GM03348 (cell line): ENCODE measurements at regions not wholly inside any gene's neighbourhood (a gene's known extent, or its start where the extent isn't known, plus 50 kb on each side); places are given as distances from the start of the nearest gene placed in this dataset.
A peak's percentile ranks its signal among the peaks of the same experiment; 100 is the strongest.

Source experiments
- DNase-seq: peaks from one replicate; pipeline ENCODE4 v3.0.0; 2012; ENCODE audit warnings: low spot score

DNA sequence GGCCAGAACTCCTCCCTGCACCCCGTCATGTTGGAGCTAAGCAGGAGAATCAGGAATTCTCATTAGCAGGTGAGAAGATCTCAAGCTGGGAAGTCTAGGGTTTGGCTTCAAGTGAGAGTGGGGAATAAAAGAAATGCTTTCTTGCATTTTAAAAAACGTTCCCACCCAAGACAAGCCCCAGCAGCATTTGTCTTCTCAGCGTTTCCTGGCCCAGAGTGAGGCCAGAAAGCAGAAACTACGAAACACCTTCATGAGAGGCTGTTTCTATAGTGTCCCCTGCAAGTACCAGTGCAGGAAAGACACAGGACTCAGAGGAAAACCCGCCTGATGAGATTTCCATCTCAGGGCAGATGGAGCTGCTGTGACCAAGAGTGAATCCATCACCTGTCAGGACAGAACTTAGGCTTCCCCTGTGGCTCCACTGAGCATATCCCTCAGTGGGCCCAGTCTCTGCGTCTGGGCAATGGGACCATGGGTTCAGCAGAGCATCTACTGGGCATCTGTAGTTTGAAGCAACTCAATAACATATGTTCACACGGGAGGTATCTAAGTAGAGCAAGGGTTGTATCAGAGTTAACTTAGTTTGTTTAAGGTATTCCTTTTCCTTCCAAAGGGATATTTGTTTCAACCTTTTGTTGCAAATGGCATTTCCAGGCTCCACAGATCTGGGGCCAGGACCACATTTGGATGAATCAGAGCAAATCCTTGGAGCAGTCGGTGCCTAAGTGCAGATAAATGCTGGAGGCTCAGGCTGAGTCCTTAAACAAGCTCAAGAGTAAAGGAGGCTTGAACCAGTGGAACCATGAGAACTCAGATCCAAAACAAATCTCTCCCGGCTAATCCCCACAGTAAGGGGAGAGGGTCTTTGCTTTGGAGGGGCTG is 548.3 kb downstream of the MIAT start:
- DNase-seq, result no peak

DNA sequence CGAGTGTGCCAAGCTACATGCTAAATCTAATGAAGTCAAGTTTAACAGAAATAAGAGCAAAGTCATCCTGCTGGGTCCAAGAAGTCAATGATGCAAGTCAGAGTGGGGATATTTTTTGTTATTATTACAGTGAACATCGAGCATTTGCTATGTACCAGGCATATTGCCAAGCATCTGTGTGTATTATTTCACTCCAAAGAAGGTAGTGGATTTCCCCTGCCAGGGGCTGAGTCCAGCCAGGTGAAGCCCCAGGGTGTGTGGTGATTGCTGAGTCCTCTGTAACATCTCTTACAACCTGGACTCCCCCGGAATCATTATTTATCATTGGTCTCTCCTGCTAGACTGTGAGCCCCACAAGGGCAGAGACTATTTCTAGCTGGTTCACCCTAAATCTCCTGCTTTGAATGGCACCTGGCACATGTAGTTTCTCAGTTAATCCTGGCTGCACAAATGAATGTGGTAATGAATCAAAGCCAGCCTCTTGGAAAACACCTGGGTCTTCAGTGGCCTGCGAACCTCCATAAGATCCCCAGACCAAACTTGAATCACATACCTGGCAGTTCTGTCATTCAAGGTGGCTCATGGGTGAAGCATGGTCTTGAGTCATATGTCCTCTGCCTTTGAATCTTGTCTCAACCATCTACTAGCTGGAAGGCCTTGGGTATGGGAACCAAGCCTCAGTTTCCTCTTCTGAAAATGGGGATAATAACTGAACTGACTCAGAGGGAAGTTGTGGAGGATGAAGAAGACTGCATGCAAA is 549.2 kb downstream of the MIAT start:
- no peak for DNase-seq

DNA sequence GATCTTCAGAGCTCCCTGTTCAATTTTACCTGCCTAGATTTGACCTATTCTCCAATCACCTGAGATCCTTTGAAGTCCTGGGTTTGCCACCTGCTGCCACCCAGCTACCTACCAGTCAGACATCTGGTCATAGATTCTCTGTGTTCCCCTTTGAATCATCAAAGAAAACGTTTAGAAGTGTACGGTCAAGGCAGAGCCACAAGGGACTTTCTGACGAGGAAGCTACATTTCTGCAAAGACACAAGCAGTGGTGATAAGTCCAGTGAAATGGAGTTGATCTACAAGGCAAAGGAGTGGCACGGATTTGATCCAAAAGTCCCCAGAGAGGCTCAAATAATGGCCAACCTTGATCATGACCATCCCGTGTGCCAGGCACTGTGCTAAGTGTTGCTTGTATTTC is 549.9 kb downstream of the MIAT start:
- DNase-seq, result no peak

DNA sequence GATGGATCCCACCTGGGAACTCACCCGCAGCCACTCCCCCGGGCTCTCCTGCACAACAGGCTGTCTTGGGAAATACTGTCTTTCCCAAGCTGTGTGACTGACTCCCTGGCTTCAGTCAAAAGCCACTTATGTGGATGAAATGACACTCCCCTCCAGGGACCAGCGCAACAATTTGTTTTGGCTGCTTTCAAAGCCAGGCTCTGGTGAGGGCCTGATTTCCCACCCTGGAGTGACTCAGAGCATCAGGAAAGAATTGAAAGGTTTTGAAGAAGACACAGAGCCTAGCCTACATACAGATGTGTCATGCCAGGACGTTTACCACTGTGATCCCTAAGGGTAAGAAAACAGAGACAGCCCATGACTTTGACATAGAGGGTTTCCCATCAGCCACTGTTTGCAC is 550.5 kb downstream of the MIAT start:
- DNase-seq, result peak; percentile 60

DNA sequence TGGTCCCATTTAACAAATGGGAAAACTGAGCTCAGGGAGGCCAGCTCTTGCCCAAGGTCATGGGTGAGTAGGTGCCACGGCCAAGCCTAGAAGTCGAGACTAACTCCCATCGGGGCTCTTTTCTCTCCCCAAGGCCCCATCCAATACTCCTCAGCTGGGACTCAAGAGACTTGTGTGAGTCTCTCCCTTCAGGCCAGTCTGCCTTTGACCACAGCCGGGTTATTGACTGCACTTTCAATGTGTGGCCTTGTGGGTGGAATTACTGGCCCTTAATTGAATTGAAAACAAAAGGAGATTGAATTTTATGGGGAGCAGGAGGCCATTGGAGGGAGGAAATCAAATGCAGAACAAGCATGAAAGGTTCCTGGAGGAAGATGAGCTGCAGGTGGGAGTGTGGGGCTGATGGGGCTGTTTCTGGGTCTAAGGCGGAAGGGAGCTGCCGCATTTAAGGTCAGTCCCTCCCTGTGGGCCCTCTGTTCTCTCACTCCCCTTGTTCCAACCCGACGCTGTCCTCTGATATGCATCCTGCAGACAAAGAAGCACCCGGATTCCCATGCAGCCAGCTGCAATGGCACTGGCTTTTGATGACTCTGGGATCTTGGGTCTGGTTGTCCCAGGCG is 552.8 kb downstream of the MIAT start:
- DNase-seq, result no peak

DNA sequence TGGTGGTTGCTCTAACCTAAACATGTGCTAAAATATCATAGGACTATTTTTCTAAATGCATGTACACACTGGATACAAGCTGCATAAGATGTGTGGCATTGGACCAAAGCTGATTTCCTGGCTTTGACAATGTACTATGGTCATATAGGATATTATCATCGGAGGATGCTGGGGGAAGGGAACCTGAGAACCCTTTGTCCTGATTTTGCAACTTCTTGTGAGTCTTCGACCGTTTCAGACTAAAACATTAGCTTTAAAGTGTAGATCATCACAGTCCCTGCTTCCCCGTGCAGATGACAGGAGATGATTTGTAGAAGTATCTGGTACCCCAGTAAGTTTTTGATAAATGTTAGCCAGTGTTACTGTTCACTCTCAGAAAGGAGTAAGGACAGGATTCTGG is 554.7 kb downstream of the MIAT start:
- no peak for DNase-seq

DNA sequence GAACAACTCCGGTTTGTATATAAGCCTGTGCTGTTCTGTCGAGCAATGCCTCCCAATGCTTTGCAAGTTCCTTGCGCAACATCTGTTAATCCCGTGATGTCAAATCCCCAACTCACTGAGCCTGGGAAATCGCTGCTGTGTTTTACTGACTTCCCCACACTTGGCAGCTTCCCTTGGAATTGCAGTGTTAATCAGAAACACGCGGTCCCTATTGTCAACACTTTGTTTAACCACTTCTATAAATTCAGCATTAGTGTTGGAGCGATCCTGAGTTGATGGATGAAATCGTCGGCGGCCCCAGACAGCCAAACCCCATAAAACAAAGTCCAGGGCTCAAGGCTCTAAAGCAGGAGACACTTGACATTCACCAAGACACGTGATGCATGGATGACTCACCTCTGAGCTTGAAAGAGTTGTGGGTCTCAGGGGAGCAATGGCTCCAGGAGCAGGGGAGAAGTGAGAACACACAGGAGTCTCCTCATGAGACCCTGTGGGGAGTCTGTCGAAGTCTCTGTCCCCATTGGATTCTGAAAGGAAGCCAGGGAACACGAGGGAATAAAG is 555.3 kb downstream of the MIAT start:
- DNase-seq, result peak; percentile 85

DNA sequence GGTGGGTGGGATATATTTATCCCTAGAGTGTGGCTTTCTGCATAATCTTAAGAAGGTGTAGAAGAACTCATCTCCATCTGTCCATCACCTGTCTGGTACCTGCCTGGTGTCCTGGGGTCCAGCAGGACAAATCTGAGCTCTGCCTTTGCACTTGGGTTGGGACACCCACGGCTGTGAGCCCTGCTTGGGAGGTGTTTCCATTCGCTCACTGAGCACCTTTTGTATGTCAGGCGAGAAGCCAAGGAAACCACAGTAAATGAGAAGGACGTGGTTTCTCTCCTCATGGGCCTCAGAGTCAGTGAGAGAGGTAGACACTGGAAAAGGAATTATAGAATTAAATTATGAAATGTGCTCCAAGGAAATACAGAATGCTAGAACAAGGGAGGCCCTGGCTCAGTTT is 555.9 kb downstream of the MIAT start:
- no peak for DNase-seq

DNA sequence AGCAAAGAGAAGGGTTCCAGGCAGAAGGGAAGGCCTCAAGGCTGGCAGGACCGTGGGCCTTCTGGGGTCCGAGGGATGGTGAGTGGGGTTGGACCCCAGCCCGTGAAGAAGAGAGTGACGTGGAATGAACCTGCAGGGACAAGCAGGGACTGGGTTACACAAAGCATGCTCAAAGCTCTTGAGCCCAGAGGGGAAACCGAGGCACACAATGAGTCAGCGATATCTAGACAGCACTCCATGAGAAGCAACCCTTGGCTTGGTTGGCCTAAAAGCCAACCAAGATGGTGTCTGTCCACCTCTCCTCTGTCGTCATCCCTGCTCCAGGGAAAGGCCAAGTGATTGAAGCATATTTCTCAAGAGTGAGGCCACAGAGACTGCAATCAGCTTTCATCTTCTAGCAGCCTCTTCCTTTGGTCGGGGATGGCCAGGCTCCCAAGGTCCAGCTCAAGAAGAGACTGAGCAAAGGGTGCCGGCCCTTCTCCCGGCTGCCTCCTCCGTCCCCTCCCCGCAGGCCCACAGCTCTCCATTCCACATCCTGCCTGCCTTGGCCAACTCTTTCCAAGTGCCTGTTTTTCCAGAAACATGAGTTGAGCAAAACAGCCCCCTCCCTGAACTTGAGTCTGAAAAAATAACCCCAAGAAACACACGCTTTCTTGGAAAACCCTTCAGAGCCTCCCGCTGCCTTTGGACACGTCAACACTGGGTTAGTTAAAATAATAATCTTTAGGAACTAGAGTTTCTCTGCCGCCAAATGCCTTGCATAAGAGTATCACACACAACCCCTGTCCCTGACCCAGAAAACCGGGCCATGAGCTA is 556.6 kb downstream of the MIAT start:
- peak; percentile 43 for DNase-seq

DNA sequence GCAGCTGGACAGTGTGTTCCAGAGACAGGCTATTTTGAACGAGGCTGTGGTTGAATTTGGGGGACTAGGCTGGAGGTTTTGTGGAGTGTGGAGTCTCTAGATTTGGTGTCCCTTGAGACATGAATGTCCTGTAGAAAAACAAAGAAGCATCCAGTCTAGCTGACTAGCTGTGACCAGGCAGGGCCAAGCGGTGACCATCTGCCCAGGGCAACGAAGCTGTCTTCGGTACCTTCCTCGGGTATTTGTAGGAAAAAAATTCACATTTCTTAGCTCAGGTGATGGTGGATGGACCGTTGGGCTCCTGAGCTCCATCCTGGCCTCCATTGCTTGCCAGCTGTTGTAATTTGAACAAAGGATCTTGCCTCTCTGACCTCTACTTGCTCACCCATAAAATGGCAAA is 557.3 kb downstream of the MIAT start:
- no peak for DNase-seq

DNA sequence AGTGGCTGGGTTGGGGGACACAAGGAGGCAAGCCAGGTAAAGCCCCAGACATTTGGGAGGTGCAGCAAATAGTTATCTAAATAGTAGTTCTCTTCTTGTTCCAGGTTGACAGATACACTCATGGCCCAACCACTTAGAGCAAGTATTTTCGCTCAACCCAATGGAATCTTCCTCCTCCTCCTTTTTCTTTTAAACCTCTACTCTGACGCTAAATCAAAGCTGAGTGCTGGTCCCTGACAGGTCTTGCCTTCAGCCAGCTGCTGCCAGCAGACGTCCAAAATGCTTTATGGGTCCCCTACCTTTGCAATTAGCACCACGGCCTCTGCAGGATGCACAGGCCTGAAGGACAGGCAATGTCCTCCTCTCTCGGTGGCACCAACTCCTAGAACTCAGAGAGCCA is 558.5 kb downstream of the MIAT start:
- DNase-seq, result no peak

DNA sequence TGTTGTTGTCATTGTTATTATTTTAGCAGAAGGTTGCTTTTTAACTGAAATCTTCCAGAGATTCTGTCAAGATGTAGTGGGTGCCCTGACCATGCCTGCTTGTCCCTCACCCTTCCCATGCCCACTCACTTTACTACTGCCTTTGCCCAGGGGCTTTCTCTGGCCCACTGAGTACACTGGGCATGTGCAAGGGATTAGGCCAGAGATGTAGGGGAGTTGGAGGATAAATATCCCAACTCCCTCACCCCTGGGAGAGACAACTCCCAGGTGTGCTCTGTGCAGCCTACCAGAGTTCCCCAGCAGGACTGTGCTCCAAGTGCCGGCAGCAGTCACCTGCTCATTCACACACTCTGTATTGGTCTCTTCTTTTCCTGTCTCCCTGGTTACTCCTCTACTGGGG is 559.1 kb downstream of the MIAT start:
- no peak for DNase-seq

DNA sequence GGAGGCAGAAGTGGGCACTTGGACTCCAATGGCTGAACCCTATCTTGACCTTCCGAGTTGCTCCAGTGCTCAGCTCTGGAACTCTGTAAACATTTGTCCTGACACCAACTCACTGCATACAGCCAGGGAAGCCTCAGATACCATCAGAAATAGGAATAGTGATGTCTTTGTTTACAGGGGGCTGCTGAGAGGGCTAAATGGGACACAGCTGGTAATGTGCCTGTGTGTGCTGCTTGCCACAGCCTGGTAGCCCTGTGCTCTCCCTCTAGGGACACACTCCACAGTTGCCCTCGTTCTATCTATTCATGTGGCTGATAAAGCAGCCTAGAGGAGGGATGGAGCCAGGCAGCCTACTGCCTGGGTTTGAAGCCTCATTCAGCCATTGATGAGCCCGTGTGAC is 559.8 kb downstream of the MIAT start:
- DNase-seq, result no peak

DNA sequence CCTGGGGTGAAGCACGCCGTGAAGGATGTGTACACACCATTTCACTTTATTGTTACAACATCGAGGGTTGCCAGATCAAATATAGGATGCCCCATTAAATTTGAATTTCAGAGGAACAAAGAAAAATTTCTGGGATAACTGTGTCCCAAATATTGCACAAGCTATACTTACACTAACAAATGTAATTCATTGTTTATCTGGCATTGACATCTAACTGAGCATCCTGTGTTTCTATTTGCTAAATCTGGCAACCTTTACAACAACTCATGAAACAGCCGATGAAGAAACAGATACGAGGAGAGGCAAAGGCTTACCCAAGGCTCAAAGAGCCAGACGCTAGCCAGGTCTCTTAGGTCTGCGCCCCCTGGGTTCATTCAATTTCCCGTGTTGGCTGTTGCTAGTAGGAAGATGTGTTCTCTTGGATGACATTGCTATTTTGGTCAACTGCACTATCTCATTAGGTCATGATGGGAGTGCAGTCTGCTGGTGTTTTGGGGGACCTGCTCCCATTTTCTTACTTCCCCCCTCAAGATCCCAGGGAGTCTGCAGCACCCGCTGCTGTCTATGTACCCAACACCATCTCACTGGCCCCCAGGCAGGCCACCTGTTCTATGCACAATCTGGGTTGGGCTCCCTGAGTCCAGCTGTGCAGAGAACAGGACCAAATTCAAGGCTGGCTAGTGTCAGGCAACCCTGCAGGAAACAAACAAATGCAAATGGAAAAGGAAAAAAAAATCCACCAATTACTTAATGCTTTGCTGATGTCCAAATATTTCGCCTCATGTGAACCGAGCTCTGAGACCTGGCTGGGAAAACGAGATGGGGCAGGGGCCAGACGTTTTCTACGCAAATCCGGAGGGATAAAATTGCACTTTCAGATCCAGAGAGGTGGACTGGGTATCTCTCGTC is 560.9 kb downstream of the MIAT start:
- no peak for DNase-seq

DNA sequence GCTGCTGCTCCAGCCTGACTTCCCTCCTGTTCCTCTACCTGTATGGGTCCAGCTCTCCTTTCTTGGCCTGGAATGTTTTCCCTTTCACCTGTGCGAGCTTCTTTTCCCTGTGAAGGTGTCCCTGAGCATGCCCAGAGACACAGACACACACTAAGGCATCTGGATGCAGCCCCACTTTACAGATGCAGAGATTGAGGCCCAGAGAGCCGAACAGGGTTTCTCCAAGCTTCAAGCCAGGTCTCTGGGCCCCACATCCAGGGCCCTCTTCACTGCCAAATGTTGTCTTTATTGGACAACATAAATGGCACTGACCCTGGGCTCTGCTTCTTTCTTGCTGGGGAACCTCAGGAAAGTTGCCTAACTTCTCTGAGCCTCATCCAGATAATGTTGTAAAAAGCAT is 561.6 kb downstream of the MIAT start:
- DNase-seq, result no peak

DNA sequence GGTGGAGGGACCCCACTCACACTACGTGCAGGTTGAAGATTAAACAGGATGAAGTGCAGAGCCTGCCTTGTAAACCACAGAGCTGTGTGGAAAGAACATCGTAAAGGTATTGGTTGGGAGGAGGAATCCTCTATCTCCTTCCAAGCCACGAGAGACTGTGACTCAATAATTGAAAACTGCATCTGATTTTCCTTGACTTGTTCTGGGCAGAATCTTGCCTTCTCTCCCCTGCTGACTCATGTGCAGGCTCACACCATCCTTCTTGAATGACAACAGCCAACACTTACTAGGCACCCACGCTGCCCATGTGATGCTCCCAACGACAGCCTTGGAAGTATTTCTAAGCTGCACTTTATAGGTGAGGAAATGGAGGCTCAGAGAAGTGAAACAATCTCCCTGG is 563.0 kb downstream of the MIAT start:
- peak; percentile 79 for DNase-seq

DNA sequence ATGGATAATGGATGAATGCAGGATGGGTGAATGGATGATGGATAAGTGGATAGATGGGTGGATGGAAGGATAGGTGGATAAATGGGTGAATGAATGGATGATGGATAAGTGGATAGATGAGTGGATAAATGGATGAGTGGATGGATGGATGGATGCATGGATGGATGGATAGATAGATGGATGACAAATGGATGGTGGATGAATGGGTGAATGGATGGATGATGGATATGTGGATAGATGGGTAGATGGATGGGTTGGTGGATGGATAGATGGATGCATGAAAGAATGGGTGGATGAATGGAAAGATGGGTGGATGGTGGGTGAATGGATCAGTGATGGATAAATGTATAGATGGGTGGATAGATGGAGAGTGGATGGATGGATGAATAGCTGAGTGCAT is 564.8 kb downstream of the MIAT start:
- DNase-seq, result no peak

DNA sequence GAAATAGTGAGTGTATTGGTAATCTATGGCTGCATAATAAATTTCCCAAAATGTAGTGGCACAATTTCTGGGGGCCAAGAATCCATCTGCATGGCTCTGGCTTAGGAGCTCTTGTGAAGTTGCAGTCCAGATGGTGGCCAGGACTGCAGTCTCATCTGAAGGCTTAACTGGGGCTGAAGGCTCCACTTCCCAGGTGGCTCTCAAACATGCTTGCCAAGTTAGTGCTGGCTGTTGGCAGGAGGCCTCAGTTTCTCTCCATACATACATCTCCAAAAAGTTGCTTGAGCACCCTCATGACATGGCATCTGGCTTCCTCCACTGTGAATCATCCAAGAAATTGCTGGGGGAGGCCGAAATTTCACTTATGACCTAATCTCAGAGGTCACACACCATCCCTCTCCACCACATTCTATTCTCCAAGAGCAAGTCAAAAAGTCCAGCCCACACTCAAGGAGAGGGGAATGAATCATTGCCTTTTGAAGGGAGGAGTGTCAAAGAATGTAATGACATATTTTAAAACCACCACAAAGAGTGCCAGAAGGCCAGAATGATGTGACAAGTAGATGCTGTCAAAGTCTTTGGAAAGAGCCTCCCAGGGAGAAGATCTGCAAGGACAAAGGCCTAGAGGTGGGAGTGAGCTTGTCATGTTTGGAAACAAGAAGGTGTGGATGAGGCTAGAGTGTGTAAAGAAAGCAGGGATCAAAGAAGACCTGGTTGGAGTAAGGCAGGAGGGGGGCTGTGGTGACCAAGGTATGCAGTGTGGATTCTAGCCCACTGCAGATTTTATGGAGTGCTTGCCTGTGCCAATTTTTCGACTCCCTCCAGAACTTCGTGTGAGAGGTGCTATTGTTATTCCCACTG is 566.2 kb downstream of the MIAT start:
- DNase-seq, result peak; percentile 82

DNA sequence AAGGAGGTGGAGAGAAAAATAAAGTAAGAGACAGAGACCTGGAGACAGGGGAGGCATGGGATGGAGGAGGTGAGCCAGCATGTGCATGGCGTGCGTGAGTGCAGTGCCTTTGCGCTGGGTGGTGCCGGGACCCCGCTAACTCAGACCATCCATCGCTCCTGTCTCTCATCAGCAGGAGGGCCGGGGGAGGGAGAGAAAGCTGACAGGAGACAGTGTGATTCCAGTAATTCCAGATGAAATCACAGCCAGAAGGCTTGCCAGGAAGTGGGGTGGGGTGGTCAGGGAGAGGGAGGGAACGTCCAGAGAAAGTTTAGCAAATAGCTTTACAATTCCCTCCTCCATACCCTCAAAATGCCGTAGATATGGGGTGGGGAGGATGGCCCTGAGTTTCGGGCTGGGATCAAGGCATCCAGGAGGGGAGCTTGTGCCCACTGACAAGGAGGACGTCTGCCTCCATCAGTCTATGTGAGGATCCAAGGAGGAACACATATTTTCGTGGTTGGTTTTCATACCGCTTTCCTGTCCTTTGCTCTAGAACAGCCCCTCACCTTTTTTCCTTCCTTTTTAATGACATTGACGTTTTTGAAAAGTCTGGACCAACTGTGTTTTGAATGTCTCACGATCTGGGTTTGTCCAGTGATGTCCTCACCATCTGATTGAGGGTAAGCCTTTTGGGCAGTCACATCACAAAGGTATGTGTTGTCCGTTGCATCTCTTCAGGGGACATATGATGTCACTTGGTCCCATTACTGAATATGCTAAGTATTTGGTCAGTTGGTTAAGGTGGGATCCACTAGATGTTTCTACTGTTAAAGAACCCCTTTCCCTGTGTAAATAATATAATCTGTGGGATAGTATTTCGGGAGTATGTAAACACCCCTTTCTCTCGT is 567.3 kb downstream of the MIAT start:
- DNase-seq, result peak; percentile 91
